HUDEP-2 (cell line): ENCODE measurements at regions not wholly inside any gene's neighbourhood (a gene's known extent, or its start where the extent isn't known, plus 50 kb on each side); places are given as distances from the start of the nearest gene placed in this dataset.

Source experiments
- DNase-seq, 76 experiments: peaks; one replicate each; lab custom pipeline; 2025; ENCODE audit not compliant: unreplicated experiment in 76 of 76; lab: John Stamatoyannopoulos, UW

DNA sequence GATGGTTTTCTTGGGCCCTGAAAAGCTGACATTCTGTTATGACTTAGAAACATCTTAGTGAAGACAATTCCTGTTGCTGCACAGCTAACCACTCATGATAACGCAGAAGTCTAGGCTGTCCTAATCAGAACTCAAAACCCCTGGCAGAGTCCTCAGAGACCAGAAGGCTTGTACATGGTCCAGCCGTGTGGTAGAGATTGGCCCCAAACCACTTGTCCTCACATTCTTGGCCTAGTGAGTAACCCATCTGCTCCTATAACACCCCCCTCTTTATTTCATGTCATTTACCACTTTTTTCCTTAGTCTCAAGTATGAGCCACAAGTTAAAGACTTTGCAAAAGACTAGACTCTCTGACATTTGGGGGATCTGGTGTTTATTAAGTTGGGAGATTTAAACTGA lies 116.5 kb upstream of the ADAMTS18 start:
- DNase-seq, result no peak

DNA sequence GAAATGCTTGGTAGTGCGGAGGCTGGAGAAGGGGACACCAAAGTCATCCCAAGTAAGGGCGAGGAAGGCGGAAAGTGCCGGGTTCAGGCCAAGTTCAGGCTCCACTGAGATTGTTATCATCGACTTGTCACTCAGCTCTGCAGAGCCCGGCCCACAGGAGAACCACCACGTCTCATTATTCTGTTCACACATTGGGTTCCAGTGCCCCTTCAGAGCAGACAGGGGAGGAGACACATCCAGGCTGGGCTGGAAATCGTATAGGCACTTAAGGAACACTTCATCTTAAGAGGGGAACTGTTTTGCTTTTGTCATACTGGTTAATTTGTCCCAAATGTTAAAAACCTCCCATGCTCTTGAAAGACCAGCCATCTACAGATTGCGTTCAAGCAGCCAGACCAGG lies 118.3 kb upstream of the ADAMTS18 start:
- no peak for DNase-seq

DNA sequence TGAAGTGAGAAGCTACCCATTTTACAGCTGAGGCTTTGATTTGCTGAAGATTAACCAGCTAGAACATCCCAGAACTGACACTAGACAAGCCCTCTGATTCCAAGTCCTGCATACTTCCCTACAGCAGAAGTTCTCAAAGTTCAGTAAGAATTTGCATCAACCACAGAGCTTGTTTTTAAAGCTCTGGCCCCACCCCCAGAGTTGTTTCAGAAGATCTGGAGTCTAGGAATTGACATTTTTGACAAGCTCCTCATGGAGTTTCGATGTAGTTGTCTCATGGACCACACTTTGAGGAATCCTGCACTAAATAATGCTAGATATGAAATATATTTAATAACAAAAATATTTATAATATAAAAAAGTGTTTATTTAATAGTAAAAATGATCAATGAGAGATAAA lies 120.3 kb upstream of the ADAMTS18 start:
- no peak for DNase-seq

DNA sequence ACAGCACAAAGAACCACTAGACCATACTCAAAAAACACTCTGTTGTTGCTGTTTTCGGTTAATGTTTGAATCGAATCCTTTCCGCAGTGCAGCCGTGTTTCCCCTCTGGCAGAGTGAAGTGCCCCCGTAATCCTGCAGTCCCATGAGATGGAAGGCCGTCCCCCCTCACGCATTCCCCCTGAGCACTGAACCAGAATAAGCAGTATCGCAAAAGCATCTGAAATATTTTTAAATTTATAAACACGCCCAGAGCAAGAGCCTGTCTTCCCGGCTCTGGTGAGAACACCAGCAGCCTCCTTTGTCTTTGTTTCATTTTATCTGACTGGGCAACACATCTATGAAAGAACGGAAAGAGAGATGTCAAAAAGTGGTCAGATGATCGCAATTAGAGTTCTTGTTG lies 121.0 kb upstream of the ADAMTS18 start:
- DNase-seq, result no peak

DNA sequence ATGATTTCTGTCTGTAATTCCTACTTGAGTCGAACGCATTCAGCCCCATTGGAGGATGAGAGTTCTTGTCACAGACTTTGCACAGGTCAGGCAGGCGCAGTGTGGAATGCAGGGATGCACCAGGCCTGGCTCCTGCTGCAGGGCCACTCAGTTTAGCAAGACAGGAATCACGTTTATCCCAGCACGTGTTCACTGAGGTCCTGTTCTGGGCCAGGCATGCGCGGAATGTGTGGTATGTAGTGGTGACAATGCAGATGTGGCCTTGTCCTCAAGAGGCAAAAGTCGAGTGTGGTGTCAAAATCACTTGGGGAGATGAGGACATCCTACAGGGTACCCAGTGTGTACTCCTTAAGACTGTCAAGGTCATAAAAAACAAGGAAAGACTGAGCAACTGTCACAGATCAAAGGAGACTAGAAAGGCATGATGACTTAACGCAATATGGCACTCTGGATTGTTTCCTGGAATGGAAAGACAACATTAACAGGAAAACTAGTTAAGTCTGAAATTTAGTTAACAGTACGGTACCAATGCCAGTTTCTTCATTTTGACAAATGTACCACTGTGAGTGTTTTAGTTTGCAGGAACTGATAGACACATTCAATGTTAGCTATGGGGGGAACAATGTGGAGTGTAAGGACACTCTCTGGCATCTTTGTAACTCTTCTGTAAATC lies 121.5 kb upstream of the ADAMTS18 start:
- no peak for DNase-seq

DNA sequence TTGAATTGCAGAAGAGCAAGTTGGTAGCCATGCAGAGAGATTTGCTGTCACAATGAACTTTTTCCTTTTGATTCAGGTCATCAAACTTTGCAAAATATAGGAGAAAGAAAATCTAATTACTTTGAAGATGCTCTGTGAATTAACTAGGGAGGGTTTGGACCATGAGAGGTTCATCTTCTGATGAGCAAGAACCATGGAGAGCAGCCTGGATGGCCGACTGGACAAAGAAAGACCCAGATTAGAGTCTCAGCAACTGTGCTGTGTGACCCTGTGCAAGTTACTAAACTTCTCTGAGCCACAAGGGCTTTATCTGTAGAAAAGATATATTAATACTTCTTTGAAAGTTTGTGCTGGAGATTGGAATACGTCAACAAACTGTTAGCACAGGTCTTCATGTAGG lies 122.6 kb upstream of the ADAMTS18 start:
- no peak for DNase-seq

DNA sequence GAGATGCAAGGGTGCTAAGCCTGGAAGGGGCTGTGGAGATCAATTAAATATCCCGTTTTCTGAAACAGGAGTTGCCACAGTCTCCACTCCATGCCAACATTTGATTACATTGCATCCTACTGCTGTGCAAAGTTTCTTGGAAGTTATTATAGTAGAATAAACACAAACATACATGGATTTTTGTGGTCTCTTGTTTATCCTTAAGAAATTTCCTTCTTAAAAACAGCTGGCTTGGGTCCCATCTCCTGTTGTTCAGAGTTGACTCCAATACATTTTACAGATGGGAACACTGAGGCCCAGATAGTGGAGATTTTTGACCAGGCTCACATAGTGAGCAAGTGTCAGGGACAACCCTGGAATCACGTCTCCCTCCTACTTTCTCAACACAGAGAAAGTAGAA lies 124.0 kb upstream of the ADAMTS18 start:
- DNase-seq, result no peak

DNA sequence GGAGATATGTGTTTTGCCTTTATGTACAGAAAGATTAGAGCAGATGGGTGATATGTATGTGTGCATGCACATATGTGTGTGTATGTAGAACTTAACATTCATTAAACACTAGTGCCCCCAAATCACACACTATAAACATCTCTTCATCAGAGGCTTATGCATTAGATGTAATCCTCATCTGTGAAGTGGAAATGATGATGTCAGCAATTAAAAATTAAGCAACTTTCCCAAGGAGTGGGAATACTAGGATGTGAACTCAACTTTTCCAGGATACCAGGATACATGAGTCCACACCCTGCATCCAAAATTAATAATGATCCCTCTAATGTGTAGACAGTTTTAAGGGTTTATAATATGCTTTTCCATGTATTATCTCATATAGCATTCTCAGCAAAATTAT lies 127.7 kb upstream of the ADAMTS18 start:
- DNase-seq, result no peak

DNA sequence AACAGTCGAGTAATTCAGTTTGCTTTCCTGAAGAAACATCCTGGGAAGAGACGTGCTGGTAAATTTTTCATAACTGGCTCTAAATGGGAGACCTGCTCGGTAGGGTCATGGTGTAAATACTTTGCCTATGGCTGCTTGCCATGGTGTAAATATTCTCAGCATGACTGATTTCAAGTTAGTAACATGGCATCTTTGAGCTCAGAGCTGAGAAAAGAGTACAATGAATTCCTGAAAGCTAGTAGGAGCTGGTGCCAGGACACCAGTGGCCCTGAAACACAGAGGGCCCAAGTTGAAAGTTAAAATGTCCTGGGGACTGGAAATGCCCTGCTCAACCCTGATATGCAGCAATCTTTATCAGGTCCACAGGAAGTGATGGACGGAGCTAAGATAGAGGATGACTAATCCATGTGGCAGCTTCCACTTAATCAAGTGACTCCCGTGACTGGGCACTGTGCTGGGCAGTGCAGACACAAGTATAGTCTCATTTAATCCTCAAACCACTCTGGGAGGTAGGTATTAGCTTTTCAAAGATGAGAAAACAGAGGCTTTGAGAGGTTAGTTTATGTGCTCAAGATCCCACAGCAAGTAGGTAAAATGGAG lies 130.1 kb upstream of the ADAMTS18 start:
- DNase-seq, result peak in 27 of 76 experiments; percentile 0 to 61 (median 18)

DNA sequence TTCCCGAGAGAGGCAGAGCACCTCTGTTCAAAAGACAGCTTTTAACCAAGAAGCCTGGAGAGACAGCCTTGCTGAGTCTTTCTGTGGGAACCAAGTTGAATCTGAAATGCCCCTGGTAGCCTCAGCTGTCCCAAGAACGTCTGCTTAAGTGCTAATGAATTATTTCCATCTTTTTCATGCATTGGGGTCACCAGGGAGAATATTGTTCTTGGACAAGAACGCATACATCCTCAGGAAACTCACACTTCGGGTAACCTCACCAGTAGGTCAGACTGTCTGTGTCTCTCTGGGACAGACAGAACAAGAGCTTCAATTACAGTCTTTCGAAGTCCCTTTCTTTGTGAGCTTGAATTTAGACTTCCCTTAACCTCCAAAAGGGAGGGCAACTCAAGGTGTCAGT lies 134.6 kb upstream of the ADAMTS18 start:
- no peak for DNase-seq

DNA sequence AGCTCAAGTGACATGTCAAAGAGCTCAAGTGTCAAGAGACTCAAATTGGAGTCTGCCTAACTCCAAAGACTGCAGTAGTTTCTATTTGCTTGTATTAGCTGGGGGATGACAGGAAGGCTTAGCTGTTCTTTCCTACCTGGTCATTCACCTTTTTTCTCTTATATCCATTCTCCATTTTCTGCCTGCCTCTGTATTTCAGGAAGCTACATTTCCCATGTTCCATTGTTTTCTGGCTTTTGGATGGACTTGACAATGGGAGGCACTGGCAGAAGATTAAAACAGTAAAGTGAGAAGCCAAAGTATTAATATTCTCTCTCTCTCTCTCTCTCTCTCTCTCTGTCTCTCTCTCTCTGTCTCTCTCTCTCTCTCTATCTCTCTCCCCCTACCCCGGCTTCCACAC lies 135.7 kb upstream of the ADAMTS18 start:
- DNase-seq, result no peak

DNA sequence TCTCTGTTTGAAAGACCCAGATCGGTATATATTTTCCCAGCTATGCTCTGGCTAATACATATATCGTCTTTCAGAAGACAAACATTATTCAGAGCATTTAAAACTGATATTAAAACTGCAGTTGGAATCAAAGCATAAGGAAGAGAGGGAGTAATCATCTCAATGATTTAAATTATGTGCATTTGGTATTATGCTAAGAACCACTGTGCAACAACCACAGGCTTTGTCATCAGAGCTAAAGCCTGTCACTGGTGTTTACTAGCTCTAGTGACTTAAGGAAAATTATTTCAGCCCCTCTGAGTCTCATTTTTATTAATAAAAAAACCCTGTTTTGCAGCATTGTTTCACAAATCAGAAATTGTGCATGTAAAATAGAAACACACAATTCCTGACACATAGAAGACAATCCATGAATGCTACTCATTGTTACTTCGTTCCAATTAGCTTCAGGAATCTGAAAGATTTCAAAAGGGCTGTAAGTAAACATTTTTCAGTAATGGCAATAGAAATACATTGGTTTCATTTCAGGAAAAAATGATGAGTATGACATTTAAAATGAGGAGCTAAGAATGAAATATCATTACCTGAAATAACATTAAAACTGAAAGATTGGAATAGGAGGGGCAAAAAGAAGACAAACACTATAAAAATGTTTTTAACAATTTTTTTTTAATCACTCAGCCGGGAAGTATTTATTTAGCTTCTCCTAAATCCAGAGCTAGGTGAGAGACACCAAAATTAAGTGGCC lies 136.5 kb upstream of the ADAMTS18 start:
- no peak for DNase-seq

DNA sequence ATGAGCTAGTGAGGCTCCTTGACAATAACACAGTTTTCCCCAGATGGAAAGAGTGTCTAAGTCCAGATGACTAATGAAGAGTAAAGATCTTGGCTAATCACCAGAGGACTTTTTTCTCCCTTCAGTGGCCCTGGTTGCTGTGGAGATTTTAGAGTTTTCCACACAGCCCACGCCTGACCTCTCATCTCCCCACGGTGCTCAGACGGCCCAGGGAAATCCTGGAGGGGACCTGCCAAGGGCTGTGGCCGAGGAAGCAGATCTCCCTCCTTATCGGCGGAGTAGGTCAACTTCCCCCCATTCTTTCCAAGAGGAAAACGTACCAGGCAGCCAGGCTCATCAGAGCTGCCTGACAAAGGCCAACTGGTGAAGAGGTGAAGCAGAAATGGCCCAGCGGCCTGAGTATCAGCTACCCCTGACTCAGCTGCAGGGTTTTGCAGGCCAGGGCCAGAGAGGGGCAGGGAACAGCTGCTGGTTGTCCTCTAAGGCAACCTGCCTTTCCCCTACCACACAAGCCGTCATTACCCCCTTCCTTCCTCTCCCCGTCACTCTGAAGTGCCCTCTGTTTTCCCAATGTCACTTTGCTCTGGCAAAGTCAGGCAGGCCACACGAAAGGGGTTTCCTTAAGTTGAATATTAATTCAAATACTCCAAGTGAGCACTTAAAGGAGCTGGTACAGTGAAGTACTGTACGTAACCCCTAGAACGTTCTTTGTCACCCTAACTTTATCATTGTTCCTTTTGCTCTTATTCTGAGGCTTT lies 140.2 kb upstream of the ADAMTS18 start:
- DNase-seq, result no peak

DNA sequence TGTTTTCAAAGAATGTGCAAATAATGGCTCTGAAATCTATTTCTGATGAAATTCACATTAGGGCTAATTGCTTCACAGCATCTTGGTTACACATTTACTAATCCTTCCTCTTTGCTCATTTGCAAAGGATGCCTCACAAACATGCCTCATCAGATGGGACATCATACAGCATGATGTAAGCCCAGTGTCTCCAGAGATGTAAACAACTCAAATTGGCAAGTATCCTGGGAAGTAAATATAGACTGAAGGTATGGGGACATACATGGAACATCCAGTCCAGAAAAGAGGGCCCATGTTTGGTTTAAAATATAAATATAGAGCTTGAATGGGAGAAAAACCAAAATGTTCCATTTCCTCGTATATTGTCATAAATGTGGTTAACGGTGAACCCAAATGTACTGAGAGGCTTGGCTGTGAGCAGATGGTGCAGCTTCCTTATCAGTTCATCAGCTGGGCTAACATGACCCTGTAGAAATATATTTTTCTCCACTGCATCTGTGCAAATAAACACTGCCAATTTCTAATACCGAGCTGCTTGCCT lies 142.9 kb upstream of the NUDT7 start:
- no peak for DNase-seq

DNA sequence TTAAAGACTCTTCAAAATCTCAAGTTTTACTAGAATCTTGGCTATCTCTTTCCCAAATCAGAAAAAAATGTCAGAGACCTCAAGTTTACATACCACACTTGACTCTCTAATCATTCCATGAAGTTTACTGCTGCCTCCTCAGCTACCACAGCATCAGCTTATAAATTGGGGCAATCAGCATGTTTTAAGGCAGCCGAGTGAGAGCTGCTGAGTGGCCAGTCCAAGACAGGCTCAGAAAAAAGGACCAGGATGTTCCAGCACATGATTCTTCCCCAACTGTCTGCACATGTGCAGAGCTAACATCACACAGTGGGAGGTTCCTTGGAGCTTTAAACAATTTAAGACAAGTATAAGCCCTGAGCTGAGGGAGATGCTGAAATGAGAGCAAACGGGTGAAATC lies 140.6 kb upstream of the NUDT7 start:
- no peak for DNase-seq

DNA sequence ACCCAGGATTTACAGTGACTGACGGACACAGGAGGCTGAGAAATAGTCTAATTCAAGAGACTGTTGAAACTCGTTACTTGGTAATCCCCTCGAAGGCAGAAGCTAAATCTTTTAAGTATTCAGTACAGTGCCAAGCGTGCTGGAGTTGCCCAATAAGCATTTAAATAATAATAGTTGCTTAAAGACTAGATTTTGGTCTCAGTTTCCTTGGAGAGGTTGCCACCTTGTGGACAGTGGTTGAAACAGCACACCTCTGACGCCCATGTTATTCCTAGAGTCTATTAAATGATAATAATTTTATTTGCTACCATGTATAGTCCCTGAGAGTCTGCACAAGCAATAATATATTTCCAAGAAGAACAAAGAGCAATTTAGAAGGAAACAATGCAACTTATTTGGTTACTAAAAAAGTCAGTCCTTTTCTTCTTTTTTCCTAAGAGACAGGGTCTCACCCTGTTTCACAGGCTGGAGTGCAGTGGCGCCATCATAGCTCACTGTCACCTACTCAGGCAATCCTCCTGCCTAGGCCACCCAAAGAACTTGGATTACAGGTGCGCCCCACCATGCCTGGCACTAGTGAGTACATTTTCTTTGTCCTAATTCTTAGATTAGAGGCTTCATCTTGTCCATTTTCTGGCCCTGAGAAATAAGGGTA lies 138.0 kb upstream of the NUDT7 start:
- peak in 21 of 76 experiments; percentile 1 to 44 (median 10) for DNase-seq

DNA sequence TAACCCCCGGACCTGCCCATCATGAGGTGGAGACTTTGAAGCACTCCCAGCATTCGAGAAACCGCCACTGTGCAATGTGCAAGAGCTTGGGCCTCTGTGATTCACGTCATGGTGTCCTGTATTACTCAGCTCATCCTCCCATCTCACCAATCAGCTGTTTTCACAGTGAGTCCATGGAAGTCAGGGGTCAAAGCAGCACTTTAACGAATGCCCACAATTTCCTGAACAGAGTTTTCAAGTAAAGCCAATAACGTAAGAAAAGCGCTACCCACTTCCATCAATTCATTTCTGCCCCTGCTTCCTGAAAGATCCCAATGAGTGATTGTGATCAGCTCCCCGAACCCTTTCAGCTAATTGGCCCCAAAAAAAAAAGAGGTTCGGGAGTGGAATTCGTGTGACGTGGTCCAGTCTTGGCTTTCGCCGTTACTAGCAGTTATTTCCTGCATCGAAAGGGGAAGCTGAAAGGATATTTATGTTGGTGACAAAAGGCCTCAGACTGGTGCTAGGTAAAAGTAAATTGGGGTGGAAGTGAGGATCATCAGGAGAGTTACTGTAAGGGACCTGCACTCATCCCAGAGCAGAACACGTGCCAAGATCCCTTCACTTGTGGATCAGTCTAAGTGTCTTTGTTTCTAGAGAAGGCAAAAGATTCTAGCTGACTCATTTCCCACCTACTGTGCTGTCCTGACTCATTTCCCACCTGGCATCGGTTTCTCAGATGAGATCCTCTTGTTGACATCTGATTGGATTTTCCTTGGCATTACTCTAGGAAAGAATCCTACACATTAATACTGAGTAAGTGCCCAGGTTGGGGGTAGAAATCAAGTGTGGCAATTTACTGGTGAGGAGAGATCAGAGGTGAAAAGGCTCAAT lies 136.7 kb upstream of the NUDT7 start:
- no peak for DNase-seq

DNA sequence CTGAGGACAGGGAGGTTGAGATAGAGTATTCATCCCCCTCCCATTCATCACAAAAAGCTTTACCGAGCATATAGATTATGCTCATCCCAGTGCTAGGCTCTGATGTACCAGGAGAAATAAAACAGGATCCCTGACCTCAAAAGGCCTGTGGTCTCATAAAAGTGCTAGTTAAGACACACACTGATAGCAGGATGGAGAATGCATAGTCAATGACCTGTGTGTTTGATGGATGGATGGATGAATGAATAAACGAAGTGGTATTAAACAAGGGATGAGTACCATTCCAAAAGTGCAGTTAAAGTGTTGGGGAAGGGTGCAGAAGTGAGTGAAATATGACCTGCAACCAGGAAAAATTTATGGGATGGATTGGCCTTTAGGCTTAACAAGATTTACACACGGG lies 133.9 kb upstream of the NUDT7 start:
- DNase-seq, result no peak

DNA sequence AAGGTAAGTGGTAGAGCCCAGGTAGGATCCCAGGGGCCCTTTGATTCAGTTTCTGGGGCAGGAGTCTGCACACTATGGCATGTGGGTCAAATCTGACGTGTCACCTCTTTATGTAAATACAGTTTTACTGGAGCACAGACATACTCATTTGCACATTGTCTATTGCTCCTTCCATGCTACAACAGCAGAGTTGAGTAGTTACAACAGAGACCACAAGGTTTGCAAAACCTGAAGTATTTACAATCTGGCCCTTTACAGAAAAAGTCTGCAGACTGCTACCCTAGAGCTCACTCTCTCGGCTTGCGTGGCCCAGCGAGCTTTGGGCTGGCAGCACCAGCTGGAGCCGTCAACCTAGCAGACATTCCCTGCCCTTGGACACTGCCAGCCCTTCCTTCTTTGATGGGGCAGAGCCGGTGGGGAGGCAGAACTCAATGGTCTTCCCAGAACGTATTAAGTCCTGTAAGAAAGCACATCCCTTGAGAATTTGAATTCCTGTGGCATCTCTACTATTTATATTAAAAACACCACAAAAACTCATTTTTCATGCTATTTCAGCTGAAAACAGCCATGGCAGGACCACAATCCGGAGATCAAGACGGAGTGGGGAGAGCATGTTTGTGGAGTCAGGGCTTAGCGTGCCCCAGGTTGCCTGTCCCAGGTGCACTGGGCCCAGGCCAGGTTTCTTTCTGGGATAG lies 133.1 kb upstream of the NUDT7 start:
- no peak for DNase-seq
